ENCODE measurements at regions not wholly inside any gene's neighbourhood (a gene's known extent, or its start where the extent isn't known, plus 50 kb on each side); places are given as distances from the start of the nearest gene placed in this dataset.
A peak's percentile ranks its signal among the peaks of the same experiment; 100 is the strongest.

DNA sequence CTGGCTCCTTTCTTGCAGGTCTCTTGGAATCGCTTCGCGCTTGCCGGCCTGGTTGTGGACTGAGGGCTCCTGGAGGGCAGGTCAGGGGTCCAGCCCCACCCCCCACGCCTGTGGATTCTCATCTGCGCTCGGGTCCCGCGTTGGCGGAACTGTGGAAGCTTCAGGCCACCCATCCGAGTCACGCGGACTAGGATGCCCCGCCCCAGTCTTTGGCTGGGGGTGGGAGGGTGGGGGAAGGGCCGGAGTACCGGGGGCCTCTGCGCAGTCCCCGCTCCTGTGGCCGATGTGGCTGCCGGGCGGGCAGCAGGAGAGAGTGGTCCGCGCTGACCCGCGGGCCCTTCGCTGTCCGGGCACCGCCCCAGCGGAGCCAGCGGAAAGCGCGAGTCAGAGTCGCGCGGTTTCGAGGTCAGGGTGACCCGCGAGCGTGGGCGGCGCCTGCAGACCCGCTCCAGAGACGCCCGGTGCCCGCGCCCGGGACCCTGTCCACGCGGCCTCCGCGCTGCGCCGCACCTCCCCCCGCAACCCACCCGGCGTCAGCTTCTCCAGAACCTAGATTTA, 114.2 kb downstream of the KLF13 start:
- WGBS (ENCODE audit: extremely low coverage, insufficient coverage, low lambda C conversion rate): no CpG with 5 or more reads among the region's 56 CpGs
- H3K4me1 ChIP-seq (ENCODE audit: control insufficient read depth, low read depth, low read length): no peaks in the 10 kb centered on the region
- H3K4me3 ChIP-seq (ENCODE audit: low read length): peak overlapping the region; percentile 28

DNA sequence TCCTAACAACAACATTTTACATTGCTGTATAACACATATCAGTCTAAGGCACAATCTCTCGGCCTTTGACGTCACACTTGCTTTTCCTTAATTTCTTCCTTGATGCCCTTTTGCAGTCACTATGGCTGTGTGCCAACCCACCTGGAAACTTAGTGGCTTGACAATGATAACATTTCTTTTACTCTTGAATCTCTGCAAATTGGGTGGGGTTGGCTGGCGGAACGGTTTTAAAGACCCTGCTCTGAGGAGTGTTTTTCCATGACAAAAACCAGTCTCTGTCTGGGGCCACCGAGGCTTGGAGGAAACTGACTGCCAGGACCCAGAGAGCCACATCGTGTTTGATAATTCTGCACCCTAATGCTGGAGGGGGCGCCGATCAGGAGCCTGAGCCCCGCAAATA, 115.6 kb downstream of the KLF13 start:
- no peak overlapping the region for H3K9ac ChIP-seq (ENCODE audit: low read length)
- no peak overlapping the region for H2AK5ac ChIP-seq (ENCODE audit: low read length)
- H3K4me1 ChIP-seq (ENCODE audit: control insufficient read depth, low read depth, low read length): no peaks in the 10 kb centered on the region
- no peak overlapping the region for H3K18ac ChIP-seq (ENCODE audit: low read length)
- no peak for DNase-seq
- H3K4me3 ChIP-seq (ENCODE audit: low read length): no peak overlapping the region
- no peak overlapping the region for H3K23ac ChIP-seq (ENCODE audit: low read length)
- no peak overlapping the region for H3K4me2 ChIP-seq (ENCODE audit: low read length)
- no peaks in the 10 kb centered on the region for H3K79me1 ChIP-seq (ENCODE audit: low read length)
- no peak overlapping the region for H4K5ac ChIP-seq (ENCODE audit: low read length)
- H3K56ac ChIP-seq (ENCODE audit: low read length): no peak overlapping the region
- H3K27ac ChIP-seq (ENCODE audit: low read depth, low read length): no peak overlapping the region
- H3K4ac ChIP-seq (ENCODE audit: low read depth, low read length): no peak overlapping the region
- H3K27me3 ChIP-seq (ENCODE audit: insufficient read depth, low read length, poor library complexity): no peaks in the 10 kb centered on the region
- H4K8ac ChIP-seq (ENCODE audit: low read depth, low read length): no peak overlapping the region
- no peak overlapping the region for H2BK120ac ChIP-seq (ENCODE audit: low read depth, low read length)
- no CpG with 5 or more reads among the region's 9 CpGs for WGBS (ENCODE audit: extremely low coverage, insufficient coverage, low lambda C conversion rate)
- no peaks in the 10 kb centered on the region for H3K36me3 ChIP-seq (ENCODE audit: control insufficient read depth, insufficient read depth, low read length)
- no peak overlapping the region for H2BK15ac ChIP-seq (replicated peaks; ENCODE audit: low read depth)
- H2BK5ac ChIP-seq (ENCODE audit: low read length): no peak overlapping the region
- H3K79me2 ChIP-seq (ENCODE audit: control insufficient read depth, insufficient read depth, low read length): no peaks in the 10 kb centered on the region

More for the DNA sequence above, 114.2 kb downstream of the KLF13 start:
- Histone ChIP-seq H2BK120ac (ENCODE audit: low read depth, low read length) (no peak overlapping the region), H2BK5ac (ENCODE audit: low read length) (no peak overlapping the region), H3K79me2 (ENCODE audit: control insufficient read depth, insufficient read depth, low read length) (no peaks in the 10 kb centered on the region), H4K5ac (ENCODE audit: low read length) (no peak overlapping the region), H3K56ac (ENCODE audit: low read length) (peak overlapping the region; percentile 88), H3K79me1 (ENCODE audit: low read length) (no peaks in the 10 kb centered on the region), H2AK5ac (ENCODE audit: low read length) (no peak overlapping the region), H3K4ac (ENCODE audit: low read depth, low read length) (peak overlapping the region; percentile 82), H3K27me3 (ENCODE audit: insufficient read depth, low read length, poor library complexity) (no peaks in the 10 kb centered on the region), H4K8ac (ENCODE audit: low read depth, low read length) (no peak overlapping the region), H3K9ac (ENCODE audit: low read length) (peak overlapping the region; percentile 68), H3K18ac (ENCODE audit: low read length) (peak overlapping the region; percentile 12), H2BK15ac (replicated peaks; ENCODE audit: low read depth) (no peak overlapping the region), H3K4me2 (ENCODE audit: low read length) (peak overlapping the region; percentile 71), H3K27ac (ENCODE audit: low read depth, low read length) (no peak overlapping the region), H3K36me3 (ENCODE audit: control insufficient read depth, insufficient read depth, low read length) (no peaks in the 10 kb centered on the region), H3K23ac (ENCODE audit: low read length) (no peak overlapping the region)
- peak; percentile 13 for DNase-seq

DNA sequence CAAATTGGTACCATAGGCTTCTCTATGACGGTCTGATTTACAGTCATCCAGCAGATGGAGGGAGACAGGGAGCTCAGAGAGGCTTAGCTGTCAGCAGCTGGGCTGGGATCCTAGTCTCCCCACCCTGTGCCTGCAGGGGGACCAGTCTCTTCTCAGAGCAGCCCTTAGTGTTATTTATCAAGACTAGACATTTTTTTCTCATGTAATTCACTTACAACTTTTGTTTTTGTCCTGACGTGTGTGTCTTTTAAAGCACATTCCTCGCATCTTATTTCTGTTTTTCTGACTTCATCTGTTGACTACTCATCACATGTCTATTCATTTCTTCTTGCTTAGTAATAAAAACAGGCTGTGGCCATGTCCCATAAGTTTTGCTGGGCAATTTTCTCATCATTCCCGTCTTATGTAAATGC, 116.1 kb downstream of the KLF13 start:
- WGBS (ENCODE audit: extremely low coverage, insufficient coverage, low lambda C conversion rate): no CpG with 5 or more reads among the region's 4 CpGs
- Histone ChIP-seq H3K79me2 (ENCODE audit: control insufficient read depth, insufficient read depth, low read length) (no peaks in the 10 kb centered on the region), H2BK15ac (replicated peaks; ENCODE audit: low read depth) (no peak overlapping the region), H3K4me1 (ENCODE audit: control insufficient read depth, low read depth, low read length) (no peaks in the 10 kb centered on the region), H3K9ac (ENCODE audit: low read length) (no peak overlapping the region), H3K18ac (ENCODE audit: low read length) (no peak overlapping the region), H3K56ac (ENCODE audit: low read length) (no peak overlapping the region), H3K4me2 (ENCODE audit: low read length) (no peak overlapping the region), H3K4me3 (ENCODE audit: low read length) (no peak overlapping the region), H2BK120ac (ENCODE audit: low read depth, low read length) (no peak overlapping the region), H4K5ac (ENCODE audit: low read length) (no peak overlapping the region), H3K4ac (ENCODE audit: low read depth, low read length) (no peak overlapping the region), H3K27ac (ENCODE audit: low read depth, low read length) (no peak overlapping the region), H3K27me3 (ENCODE audit: insufficient read depth, low read length, poor library complexity) (no peaks in the 10 kb centered on the region), H2BK5ac (ENCODE audit: low read length) (no peak overlapping the region), H2AK5ac (ENCODE audit: low read length) (no peak overlapping the region), H3K36me3 (ENCODE audit: control insufficient read depth, insufficient read depth, low read length) (no peaks in the 10 kb centered on the region), H3K79me1 (ENCODE audit: low read length) (no peaks in the 10 kb centered on the region), H4K8ac (ENCODE audit: low read depth, low read length) (no peak overlapping the region), H3K23ac (ENCODE audit: low read length) (no peak overlapping the region)
- peak; percentile 68 for DNase-seq

DNA sequence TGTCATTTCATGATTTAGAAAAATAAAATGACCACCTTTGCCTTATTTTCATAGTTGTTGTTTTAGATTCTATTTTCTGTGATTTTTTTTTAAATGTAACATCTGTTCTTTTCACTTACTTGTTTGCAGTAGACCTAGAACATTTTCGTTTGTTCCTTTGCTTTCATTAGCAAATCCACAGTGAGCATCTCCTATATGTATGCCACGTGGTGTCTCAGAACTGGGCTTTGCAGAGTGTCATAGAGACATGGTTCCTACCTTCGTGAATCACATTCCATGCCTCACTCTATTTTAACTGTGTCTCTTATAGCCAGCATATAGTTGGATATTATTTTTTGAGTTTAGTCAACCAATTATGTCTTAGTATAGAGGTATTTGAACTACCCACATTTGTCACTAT, 118.2 kb downstream of the KLF13 start:
- no peak overlapping the region for H2BK15ac ChIP-seq (replicated peaks; ENCODE audit: low read depth)
- H3K4me3 ChIP-seq (ENCODE audit: low read length): no peak overlapping the region
- H3K56ac ChIP-seq (ENCODE audit: low read length): no peak overlapping the region
- no peak for DNase-seq
- no peaks in the 10 kb centered on the region for H3K79me1 ChIP-seq (ENCODE audit: low read length)
- H3K27me3 ChIP-seq (ENCODE audit: insufficient read depth, low read length, poor library complexity): no peaks in the 10 kb centered on the region
- H2AK5ac ChIP-seq (ENCODE audit: low read length): no peak overlapping the region
- no peak overlapping the region for H2BK120ac ChIP-seq (ENCODE audit: low read depth, low read length)
- H4K5ac ChIP-seq (ENCODE audit: low read length): no peak overlapping the region
- no peak overlapping the region for H4K8ac ChIP-seq (ENCODE audit: low read depth, low read length)
- H3K9ac ChIP-seq (ENCODE audit: low read length): no peak overlapping the region
- no peak overlapping the region for H2BK5ac ChIP-seq (ENCODE audit: low read length)
- H3K4me1 ChIP-seq (ENCODE audit: control insufficient read depth, low read depth, low read length): no peaks in the 10 kb centered on the region
- no peak overlapping the region for H3K23ac ChIP-seq (ENCODE audit: low read length)
- no peak overlapping the region for H3K4me2 ChIP-seq (ENCODE audit: low read length)
- no peaks in the 10 kb centered on the region for H3K36me3 ChIP-seq (ENCODE audit: control insufficient read depth, insufficient read depth, low read length)
- H3K79me2 ChIP-seq (ENCODE audit: control insufficient read depth, insufficient read depth, low read length): no peaks in the 10 kb centered on the region
- H3K27ac ChIP-seq (ENCODE audit: low read depth, low read length): no peak overlapping the region
- no peak overlapping the region for H3K4ac ChIP-seq (ENCODE audit: low read depth, low read length)
- WGBS (ENCODE audit: extremely low coverage, insufficient coverage, low lambda C conversion rate): no CpG with 5 or more reads among the region's 3 CpGs
- no peak overlapping the region for H3K18ac ChIP-seq (ENCODE audit: low read length)

DNA sequence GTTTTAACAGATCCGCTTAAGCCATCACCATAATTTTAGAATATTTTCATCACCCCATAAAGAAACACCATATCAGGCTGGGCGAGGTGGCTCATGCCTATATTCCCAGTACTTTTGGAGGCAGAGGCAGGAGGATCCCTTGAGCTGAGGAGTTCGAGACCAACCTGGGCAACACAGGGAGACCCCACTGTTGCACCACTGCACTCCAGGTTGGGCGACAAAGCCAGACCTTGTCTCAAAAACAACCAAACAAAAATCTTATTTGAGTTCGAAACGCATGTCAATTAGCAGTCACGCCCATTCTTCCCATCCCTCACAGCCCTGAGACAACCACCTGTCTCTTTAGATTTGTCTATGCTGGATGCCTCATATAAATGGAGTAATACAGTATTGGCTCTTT, 119.9 kb downstream of the KLF13 start:
- Histone ChIP-seq H3K79me2 (ENCODE audit: control insufficient read depth, insufficient read depth, low read length) (no peaks in the 10 kb centered on the region), H3K23ac (ENCODE audit: low read length) (no peak overlapping the region), H3K56ac (ENCODE audit: low read length) (no peak overlapping the region), H3K4ac (ENCODE audit: low read depth, low read length) (no peak overlapping the region), H3K27me3 (ENCODE audit: insufficient read depth, low read length, poor library complexity) (no peaks in the 10 kb centered on the region), H3K36me3 (ENCODE audit: control insufficient read depth, insufficient read depth, low read length) (no peaks in the 10 kb centered on the region), H4K5ac (ENCODE audit: low read length) (no peak overlapping the region), H3K4me1 (ENCODE audit: control insufficient read depth, low read depth, low read length) (no peaks in the 10 kb centered on the region), H3K4me2 (ENCODE audit: low read length) (no peak overlapping the region), H2BK5ac (ENCODE audit: low read length) (no peak overlapping the region), H3K27ac (ENCODE audit: low read depth, low read length) (no peak overlapping the region), H3K18ac (ENCODE audit: low read length) (no peak overlapping the region), H3K9ac (ENCODE audit: low read length) (no peak overlapping the region), H4K8ac (ENCODE audit: low read depth, low read length) (no peak overlapping the region), H3K4me3 (ENCODE audit: low read length) (no peak overlapping the region), H2BK120ac (ENCODE audit: low read depth, low read length) (no peak overlapping the region), H2AK5ac (ENCODE audit: low read length) (no peak overlapping the region), H2BK15ac (replicated peaks; ENCODE audit: low read depth) (no peak overlapping the region), H3K79me1 (ENCODE audit: low read length) (no peaks in the 10 kb centered on the region)
- WGBS (ENCODE audit: extremely low coverage, insufficient coverage, low lambda C conversion rate): no CpG with 5 or more reads among the region's 7 CpGs
- no peak for DNase-seq

DNA sequence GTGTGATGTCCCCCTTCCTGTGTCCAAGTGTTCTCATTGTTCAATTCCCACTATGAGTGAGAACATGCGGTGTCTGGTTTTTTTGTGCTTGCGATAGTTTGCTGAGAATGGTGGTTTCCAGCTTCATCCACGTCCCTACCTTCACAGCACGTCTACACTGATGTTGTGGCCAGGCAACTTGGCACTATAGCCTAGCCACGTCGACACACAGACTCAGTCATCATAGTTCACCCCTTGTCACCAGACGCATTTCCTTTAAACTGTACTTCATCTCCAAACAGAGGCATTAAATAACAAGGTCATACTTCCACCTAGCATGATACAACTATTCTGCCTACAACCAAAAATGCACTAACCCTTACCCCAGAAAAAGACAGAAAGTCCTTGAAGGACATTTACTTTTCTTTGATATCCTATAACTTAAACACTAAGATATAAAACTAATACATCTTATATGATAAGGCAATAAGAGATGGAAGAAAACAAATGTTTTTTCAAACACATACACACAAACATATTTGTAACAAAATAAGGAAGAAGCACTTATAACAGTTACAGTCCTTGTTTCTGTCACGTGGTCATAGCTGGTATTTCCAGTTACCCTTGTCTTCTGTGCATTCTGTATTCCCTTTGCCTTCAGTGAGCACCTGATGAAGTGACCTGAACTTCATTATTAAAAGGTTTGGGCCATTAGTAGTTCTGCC, 121.4 kb downstream of the KLF13 start:
- Histone ChIP-seq H2BK15ac (replicated peaks; ENCODE audit: low read depth) (no peak overlapping the region), H3K9ac (ENCODE audit: low read length) (no peak overlapping the region), H2BK5ac (ENCODE audit: low read length) (no peak overlapping the region), H3K27me3 (ENCODE audit: insufficient read depth, low read length, poor library complexity) (no peaks in the 10 kb centered on the region), H3K4me3 (ENCODE audit: low read length) (no peak overlapping the region), H4K8ac (ENCODE audit: low read depth, low read length) (no peak overlapping the region), H3K79me2 (ENCODE audit: control insufficient read depth, insufficient read depth, low read length) (no peaks in the 10 kb centered on the region), H3K36me3 (ENCODE audit: control insufficient read depth, insufficient read depth, low read length) (no peaks in the 10 kb centered on the region), H3K23ac (ENCODE audit: low read length) (no peak overlapping the region), H2BK120ac (ENCODE audit: low read depth, low read length) (no peak overlapping the region), H4K5ac (ENCODE audit: low read length) (no peak overlapping the region), H3K4me1 (ENCODE audit: control insufficient read depth, low read depth, low read length) (no peaks in the 10 kb centered on the region), H3K27ac (ENCODE audit: low read depth, low read length) (no peak overlapping the region), H3K56ac (ENCODE audit: low read length) (no peak overlapping the region), H3K4ac (ENCODE audit: low read depth, low read length) (no peak overlapping the region), H2AK5ac (ENCODE audit: low read length) (no peak overlapping the region), H3K79me1 (ENCODE audit: low read length) (no peaks in the 10 kb centered on the region), H3K18ac (ENCODE audit: low read length) (no peak overlapping the region), H3K4me2 (ENCODE audit: low read length) (no peak overlapping the region)
- no CpG with 5 or more reads among the region's 8 CpGs for WGBS (ENCODE audit: extremely low coverage, insufficient coverage, low lambda C conversion rate)
- no peak for DNase-seq
